ENCODE measurements at regions not wholly inside any gene's neighbourhood (a gene's known extent, or its start where the extent isn't known, plus 50 kb on each side); places are given as distances from the start of the nearest gene placed in this dataset.

GRCh38 chr13:33497146-33497845, 211.7 kb upstream of the STARD13 start:
- no peak for TF ChIP-seq ZNF274 (IDR thresholded peaks at IDR 0.05; ENCODE audit: low read depth, low read length)
- TF ChIP-seq YY1 (IDR thresholded peaks at IDR 0.05; ENCODE audit: insufficient read depth, insufficient read length) = no peak

All from NT2/D1 (cell line).